ENCODE measurements at regions not wholly inside any gene's neighbourhood (a gene's known extent, or its start where the extent isn't known, plus 50 kb on each side); places are given as distances from the start of the nearest gene placed in this dataset.

DNA sequence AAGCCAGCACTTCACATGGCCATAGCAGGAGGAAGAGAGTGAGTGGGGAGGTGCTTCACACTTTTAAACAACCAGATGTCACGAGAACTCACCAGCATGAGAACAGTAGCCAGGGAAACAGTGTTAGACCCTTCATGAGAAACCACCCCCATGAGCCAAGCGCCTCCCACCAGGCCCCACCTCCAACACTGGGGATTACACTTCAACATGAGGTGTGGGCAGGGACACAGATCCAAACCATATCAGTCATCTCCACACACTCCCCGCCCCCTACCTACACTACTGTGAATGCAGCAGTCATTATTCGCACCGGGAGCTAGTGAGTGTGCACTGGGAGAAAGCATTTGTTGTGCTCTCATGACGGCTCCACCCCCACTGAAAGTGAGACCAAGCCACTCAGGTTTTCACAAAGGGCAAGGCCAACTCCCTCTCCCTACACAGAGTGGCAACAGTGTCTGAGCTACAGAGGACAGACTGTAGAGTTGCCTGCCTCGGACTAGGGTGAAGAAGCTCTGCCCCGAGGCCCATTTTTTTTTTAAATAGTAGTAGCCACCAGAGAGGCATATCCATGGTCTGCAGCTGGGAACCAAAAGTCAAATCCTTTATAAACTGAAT, 125.6 kb downstream of the BARHL2 start:
- TF ChIP-seq, protein P1, sequence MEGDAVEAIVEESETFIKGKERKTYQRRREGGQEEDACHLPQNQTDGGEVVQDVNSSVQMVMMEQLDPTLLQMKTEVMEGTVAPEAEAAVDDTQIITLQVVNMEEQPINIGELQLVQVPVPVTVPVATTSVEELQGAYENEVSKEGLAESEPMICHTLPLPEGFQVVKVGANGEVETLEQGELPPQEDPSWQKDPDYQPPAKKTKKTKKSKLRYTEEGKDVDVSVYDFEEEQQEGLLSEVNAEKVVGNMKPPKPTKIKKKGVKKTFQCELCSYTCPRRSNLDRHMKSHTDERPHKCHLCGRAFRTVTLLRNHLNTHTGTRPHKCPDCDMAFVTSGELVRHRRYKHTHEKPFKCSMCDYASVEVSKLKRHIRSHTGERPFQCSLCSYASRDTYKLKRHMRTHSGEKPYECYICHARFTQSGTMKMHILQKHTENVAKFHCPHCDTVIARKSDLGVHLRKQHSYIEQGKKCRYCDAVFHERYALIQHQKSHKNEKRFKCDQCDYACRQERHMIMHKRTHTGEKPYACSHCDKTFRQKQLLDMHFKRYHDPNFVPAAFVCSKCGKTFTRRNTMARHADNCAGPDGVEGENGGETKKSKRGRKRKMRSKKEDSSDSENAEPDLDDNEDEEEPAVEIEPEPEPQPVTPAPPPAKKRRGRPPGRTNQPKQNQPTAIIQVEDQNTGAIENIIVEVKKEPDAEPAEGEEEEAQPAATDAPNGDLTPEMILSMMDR (conservative IDR thresholded peaks at IDR 0.05): no peak
- Histone ChIP-seq H3K4me1 (ENCODE audit: control insufficient read depth, insufficient read depth, low read length) (no peaks in the 10 kb centered on the region), H3K9ac (ENCODE audit: extremely low read depth, low read length, poor library complexity, severe bottlenecking) (no peak overlapping the region), H3K9me3 (ENCODE audit: control insufficient read depth, low read length) (peaks cover 7% of the 10 kb centered on the region), H3K27me3 (ENCODE audit: control insufficient read depth, insufficient read depth, low read length, poor library complexity, severe bottlenecking) (no peaks in the 10 kb centered on the region), H3K4me3 (ENCODE audit: low read length) (no peak overlapping the region), H3K36me3 (ENCODE audit: control insufficient read depth, insufficient read depth, low read length) (no peaks in the 10 kb centered on the region), H3K27ac (ENCODE audit: low read depth, low read length) (no peak overlapping the region)
- no peak overlapping the region for H3K4me3 Mint-ChIP-seq
- H3K9me3 Mint-ChIP-seq: peaks cover 11% of the 10 kb centered on the region
- WGBS, 2 experiments (ENCODE audit: insufficient coverage in 1 of 2, insufficient read length in 1 of 2): 92% methylated on average over 3 to 8 of the region's 8 CpGs
- no peaks in the 10 kb centered on the region for H3K36me3 Mint-ChIP-seq (ENCODE audit: low read depth)
- H3K27me3 Mint-ChIP-seq (ENCODE audit: insufficient read depth): peaks cover 5% of the 10 kb centered on the region
- peaks cover 5% of the 10 kb centered on the region for H3K4me1 Mint-ChIP-seq
- DNase-seq: peak; percentile 62
- H3K27ac Mint-ChIP-seq: no peak overlapping the region

DNA sequence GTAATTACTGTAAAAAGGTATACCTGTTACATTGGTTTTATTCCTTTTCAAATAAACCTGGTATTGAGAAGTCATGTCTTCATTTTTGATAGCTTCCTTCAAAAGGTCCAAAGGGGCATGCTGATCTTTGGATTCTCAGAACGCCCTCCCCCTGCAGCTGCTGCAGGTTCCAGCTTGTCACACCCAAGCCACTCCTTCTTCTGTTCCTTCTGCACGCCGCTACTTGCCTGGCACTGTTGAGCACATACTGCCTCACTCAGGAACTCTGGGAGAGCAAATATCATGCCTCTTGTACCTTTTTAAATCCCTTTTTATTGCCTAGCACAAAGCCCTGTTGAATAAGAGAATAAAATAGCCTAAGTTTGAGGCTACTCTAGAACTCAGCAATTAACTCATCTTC, 136.9 kb downstream of the BARHL2 start:
- Histone ChIP-seq H3K9ac (ENCODE audit: extremely low read depth, low read length, poor library complexity, severe bottlenecking) (no peak overlapping the region), H3K27me3 (ENCODE audit: control insufficient read depth, insufficient read depth, low read length, poor library complexity, severe bottlenecking) (no peaks in the 10 kb centered on the region), H3K36me3 (ENCODE audit: control insufficient read depth, insufficient read depth, low read length) (no peaks in the 10 kb centered on the region), H3K27ac (ENCODE audit: low read depth, low read length) (no peak overlapping the region), H3K4me3 (ENCODE audit: low read length) (no peak overlapping the region), H3K9me3 (ENCODE audit: control insufficient read depth, low read length) (no peaks in the 10 kb centered on the region), H3K4me1 (ENCODE audit: control insufficient read depth, insufficient read depth, low read length) (no peaks in the 10 kb centered on the region)
- Mint-ChIP-seq H3K4me1 (no peaks in the 10 kb centered on the region), H3K36me3 (ENCODE audit: low read depth) (no peaks in the 10 kb centered on the region), H3K27me3 (ENCODE audit: insufficient read depth) (peaks cover 4% of the 10 kb centered on the region), H3K4me3 (no peak overlapping the region), H3K9me3 (peaks cover 4% of the 10 kb centered on the region), H3K27ac (no peak overlapping the region)
- DNase-seq: no peak
- WGBS, 2 experiments (ENCODE audit: insufficient coverage in 1 of 2, insufficient read length in 1 of 2): 85 to 91% methylated on average over 3 of the region's 3 CpGs
- TF ChIP-seq, protein P1 (conservative IDR thresholded peaks at IDR 0.05): no peak

DNA sequence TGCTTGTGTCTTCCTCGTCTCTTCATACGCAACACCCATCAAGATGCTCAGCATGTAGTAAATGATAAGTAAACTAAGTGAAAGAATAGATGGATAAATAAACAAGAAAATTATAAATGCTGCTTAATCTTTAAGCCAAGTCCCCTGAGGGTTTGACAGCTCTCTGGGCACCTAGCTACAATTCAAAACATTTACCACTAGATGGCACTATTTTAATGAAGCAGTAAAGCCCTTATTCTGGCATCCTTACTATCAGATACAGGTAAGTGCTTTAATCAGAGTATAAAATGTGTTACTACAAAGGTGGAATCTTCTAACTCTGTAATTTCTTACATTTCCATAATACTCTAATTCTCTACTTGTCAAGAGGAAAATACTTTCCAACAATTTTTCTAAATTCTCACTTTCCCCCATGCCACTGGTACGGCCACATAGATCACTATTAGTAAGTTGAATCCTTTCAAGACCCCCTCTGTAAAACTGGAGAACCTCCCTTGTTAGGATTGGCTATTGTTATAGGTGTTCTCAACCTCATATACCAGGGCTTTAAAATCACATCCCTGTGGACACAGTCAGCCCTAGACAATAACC, 137.8 kb downstream of the BARHL2 start:
- Mint-ChIP-seq H3K4me1 (no peaks in the 10 kb centered on the region), H3K27me3 (ENCODE audit: insufficient read depth) (peaks cover 4% of the 10 kb centered on the region), H3K27ac (no peak overlapping the region), H3K9me3 (peaks cover 13% of the 10 kb centered on the region), H3K36me3 (ENCODE audit: low read depth) (no peaks in the 10 kb centered on the region), H3K4me3 (no peak overlapping the region)
- Histone ChIP-seq H3K4me3 (ENCODE audit: low read length) (no peak overlapping the region), H3K9ac (ENCODE audit: extremely low read depth, low read length, poor library complexity, severe bottlenecking) (no peak overlapping the region), H3K9me3 (ENCODE audit: control insufficient read depth, low read length) (peaks cover 6% of the 10 kb centered on the region), H3K27me3 (ENCODE audit: control insufficient read depth, insufficient read depth, low read length, poor library complexity, severe bottlenecking) (no peaks in the 10 kb centered on the region), H3K36me3 (ENCODE audit: control insufficient read depth, insufficient read depth, low read length) (no peaks in the 10 kb centered on the region), H3K27ac (ENCODE audit: low read depth, low read length) (no peak overlapping the region), H3K4me1 (ENCODE audit: control insufficient read depth, insufficient read depth, low read length) (no peaks in the 10 kb centered on the region)
- DNase-seq: no peak
- TF ChIP-seq, protein P1 (conservative IDR thresholded peaks at IDR 0.05): peak; percentile 85
- 85% methylated on average over 3 of the region's 3 CpGs; no CpG with 5 or more reads in 1 of the 2 experiments for WGBS, 2 experiments (ENCODE audit: insufficient coverage in 1 of 2, insufficient read length in 1 of 2)

Measured in endodermal cell (in vitro differentiated cells).